H1 (cell line): ENCODE measurements at regions not wholly inside any gene's neighbourhood (a gene's known extent, or its start where the extent isn't known, plus 50 kb on each side); places are given as distances from the start of the nearest gene placed in this dataset.

Experiments used
- CTCF ChIA-PET: fragments of 300-600 bp; sonication (Branson Sonifier 250); formaldehyde crosslinking; loops from one replicate; lab custom pipeline; 2021; ENCODE audit not compliant: partially characterized antibody; lab: Charles Lee
- POLR2A ChIA-PET: fragments of 300-600 bp; sonication (Branson Sonifier 250); formaldehyde crosslinking; loops from one replicate; lab custom pipeline; 2021; ENCODE audit warnings: inconsistent platforms; ENCODE audit not compliant: partially characterized antibody; lab: Charles Lee
- DNase-seq, 2 experiments: peaks; one replicate each; pipeline versions ENCODE4 v3.0.0 to v3.0.0-alpha.2; 2010 to 2022; ENCODE audit warnings: low spot score in 2 of 2, low read depth in 1 of 2, mixed read lengths in 1 of 2
- FAIRE-seq: peaks from 2 replicates; lab custom pipeline; 2011; peaks lifted over from hg19 to GRCh38; lab: Jason Lieb, UNC
- H2AFZ ChIP-seq: 2 replicates; pipeline ENCODE4 v1.8.1; 2012; ENCODE audit warnings: low read length, inconsistent platforms
- H2AK5ac ChIP-seq: 2 replicates; pipeline ENCODE4 v1.6.1; 2013; ENCODE audit warnings: low read depth, low read length
- H2BK120ac ChIP-seq: replicated peaks from 2 replicates; pipeline ENCODE3; 2013; ENCODE audit warnings: low read depth, low read length, inconsistent platforms
- H2BK12ac ChIP-seq: 2 replicates; pipeline ENCODE4 v1.6.1; 2013; ENCODE audit warnings: low read depth, low read length
- H2BK15ac ChIP-seq: 2 replicates; pipeline ENCODE4 v1.6.1; 2013; ENCODE audit warnings: low read length
- H2BK20ac ChIP-seq: 2 replicates; pipeline ENCODE4 v1.6.1; 2013; ENCODE audit warnings: low read length
- H2BK5ac ChIP-seq: 2 replicates; pipeline ENCODE4 v1.6.1; 2013; ENCODE audit warnings: low read depth, low read length
- H3K14ac ChIP-seq: 2 replicates; pipeline ENCODE4 v1.6.1; 2013; ENCODE audit warnings: inconsistent platforms; ENCODE audit not compliant: insufficient read length
- H3K18ac ChIP-seq: 2 replicates; pipeline ENCODE4 v1.6.1; 2013; ENCODE audit warnings: low read length; ENCODE audit errors: extremely low read depth
- H3K23ac ChIP-seq: 2 replicates; pipeline ENCODE4 v1.6.1; 2013; ENCODE audit warnings: inconsistent platforms; ENCODE audit not compliant: insufficient read length
- H3K23me2 ChIP-seq: 2 replicates; pipeline ENCODE4 v1.6.1; 2013; ENCODE audit warnings: low read depth, low read length
- H3K27ac ChIP-seq: 2 replicates; pipeline ENCODE4 v1.6.1; 2011; ENCODE audit warnings: low read depth, low read length, inconsistent platforms
- H3K27me3 ChIP-seq, 4 experiments: replicated peaks in 1 of 4; 1 replicate in 1 of 4; 2 replicates in 3 of 4; pipeline versions ENCODE4 v1.6.1 to v1.8.1; 2011 to 2013; ENCODE audit warnings: low read length in 3 of 4, mild to moderate bottlenecking in 3 of 4, inconsistent platforms in 2 of 4, mixed read lengths in 2 of 4, moderate library complexity in 1 of 4; ENCODE audit not compliant: control insufficient read depth in 3 of 4, insufficient read depth in 3 of 4; ENCODE audit errors: extremely low read depth in 1 of 4
- H3K36me3 ChIP-seq, 4 experiments: 2 replicates each; pipeline versions ENCODE4 v1.6.1 to v1.8.1; 2011 to 2013; ENCODE audit warnings: mild to moderate bottlenecking in 4 of 4, low read length in 3 of 4, moderate library complexity in 2 of 4, control low read depth in 1 of 4, inconsistent platforms in 1 of 4; ENCODE audit not compliant: insufficient read depth in 4 of 4, control insufficient read depth in 2 of 4
- H3K4ac ChIP-seq: replicated peaks from 2 replicates; pipeline ENCODE3; 2013; ENCODE audit warnings: low read length, low read depth, mixed read lengths, inconsistent platforms; ENCODE audit not compliant: insufficient read length
- H3K4me1 ChIP-seq, 4 experiments: replicated peaks in 1 of 4; 1 replicate in 1 of 4; 2 replicates in 3 of 4; pipeline versions ENCODE4 v1.6.1 to v1.8.1; 2011 to 2013; ENCODE audit warnings: low read length in 3 of 4, inconsistent platforms in 2 of 4, mixed read lengths in 1 of 4; ENCODE audit not compliant: insufficient read depth in 4 of 4, control insufficient read depth in 3 of 4
- H3K4me2 ChIP-seq, 2 experiments: 2 replicates each; pipeline versions ENCODE4 v1.6.1 to v1.8.1; 2011 to 2013; ENCODE audit warnings: low read depth in 2 of 2, low read length in 2 of 2, control low read depth in 1 of 2, inconsistent platforms in 1 of 2, mild to moderate bottlenecking in 1 of 2; ENCODE audit not compliant: insufficient read depth in 1 of 2
- H3K4me3 ChIP-seq, 4 experiments: fragments of 200-600, 300-600 bp in 1 of 4; sonication (generic), shearing (Covaris generic), sonication (Bioruptor Twin) in 1 of 4; 2 replicates each; pipeline versions ENCODE4 v1.5.1 to v1.8.1; 2011 to 2016; ENCODE audit warnings: low read length in 4 of 4, low read depth in 3 of 4, control low read depth in 2 of 4, inconsistent platforms in 2 of 4, mild to moderate bottlenecking in 2 of 4, mixed read lengths in 1 of 4, moderate library complexity in 1 of 4; ENCODE audit not compliant: insufficient read depth in 2 of 4; ENCODE audit errors: extremely low read depth in 1 of 4
- H3K56ac ChIP-seq: replicated peaks from 2 replicates; pipeline ENCODE3; 2013; ENCODE audit warnings: low read depth, mild to moderate bottlenecking, mixed read lengths, low read length, inconsistent platforms; ENCODE audit not compliant: insufficient read length
- H3K79me1 ChIP-seq: 2 replicates; pipeline ENCODE4 v1.6.1; 2013; ENCODE audit warnings: low read depth, low read length, control low read depth
- H3K79me2 ChIP-seq, 2 experiments: 2 replicates each; pipeline versions ENCODE4 v1.6.1 to v1.8.1; 2012 to 2013; ENCODE audit warnings: low read length in 2 of 2, mild to moderate bottlenecking in 2 of 2, inconsistent platforms in 1 of 2; ENCODE audit not compliant: insufficient read depth in 2 of 2, control insufficient read depth in 1 of 2
- H3K9ac ChIP-seq, 4 experiments: replicated peaks in 1 of 4; 1 replicate in 1 of 4; 2 replicates in 3 of 4; pipeline versions ENCODE4 v1.6.1 to v1.8.1; 2011 to 2013; ENCODE audit warnings: low read depth in 3 of 4, low read length in 3 of 4, control low read depth in 2 of 4, mild to moderate bottlenecking in 2 of 4, moderate library complexity in 2 of 4, inconsistent platforms in 1 of 4; ENCODE audit errors: extremely low read depth in 1 of 4
- H3K9me3 ChIP-seq, 2 experiments: 2 replicates each; pipeline versions ENCODE4 v1.6.1 to v1.8.1; 2012 to 2013; ENCODE audit warnings: mild to moderate bottlenecking in 2 of 2, moderate library complexity in 2 of 2, control low read depth in 1 of 2, inconsistent platforms in 1 of 2, low read depth in 1 of 2, low read length in 1 of 2, mixed read lengths in 1 of 2; ENCODE audit not compliant: insufficient read depth in 2 of 2
- H4K20me1 ChIP-seq, 2 experiments: replicated peaks in 1 of 2; 2 replicates each; pipeline versions ENCODE3 to v1.8.1; 2011 to 2013; ENCODE audit warnings: inconsistent platforms in 2 of 2, low read length in 2 of 2, mild to moderate bottlenecking in 1 of 2; ENCODE audit not compliant: insufficient read depth in 2 of 2, control insufficient read depth in 1 of 2
- H4K5ac ChIP-seq: 2 replicates; pipeline ENCODE4 v1.6.1; 2013; ENCODE audit warnings: low read length, low read depth, mixed read lengths, inconsistent platforms; ENCODE audit not compliant: insufficient read length
- H4K8ac ChIP-seq: 2 replicates; pipeline ENCODE4 v1.8.0; 2013; ENCODE audit warnings: mild to moderate bottlenecking, moderate library complexity, low read length, inconsistent platforms; ENCODE audit not compliant: insufficient read depth; ENCODE audit errors: extremely low read depth
- H4K91ac ChIP-seq: replicated peaks from 2 replicates; pipeline ENCODE3; 2013; ENCODE audit warnings: low read length, mixed read lengths, inconsistent platforms; ENCODE audit not compliant: insufficient read length
- CHD1 ChIP-seq: IDR thresholded peaks from 2 replicates; pipeline ENCODE4 v1.6.1; 2012; ENCODE audit warnings: low read depth, low read length, improper control_type of control experiment
- CHD2 ChIP-seq: IDR thresholded peaks from 2 replicates; pipeline ENCODE4 v1.6.1; 2012; ENCODE audit warnings: low read length, improper control_type of control experiment
- CTCF ChIP-seq, 3 experiments: IDR thresholded peaks; 1 replicate in 2 of 3; 2 replicates in 1 of 3; pipeline versions ENCODE4 v1.5.1 to v1.6.1; 2011; ENCODE audit warnings: low read length in 3 of 3, mild to moderate bottlenecking in 3 of 3, inconsistent platforms in 2 of 3, low read depth in 1 of 3, moderate library complexity in 1 of 3; ENCODE audit not compliant: insufficient read depth in 1 of 3; ENCODE audit errors: control extremely low read depth in 1 of 3
- GABPA ChIP-seq: IDR thresholded peaks from 2 replicates; pipeline ENCODE4 v1.6.1; 2011; ENCODE audit warnings: mild to moderate bottlenecking, low read length, moderate library complexity, borderline replicate concordance; ENCODE audit not compliant: insufficient read depth
- KDM1A ChIP-seq: fragments of 200-600, 300-600 bp; sonication (generic); IDR thresholded peaks from 2 replicates; pipeline ENCODE4 v1.7.1; 2016; ENCODE audit warnings: mild to moderate bottlenecking, low read length, borderline replicate concordance
- NANOG ChIP-seq: IDR thresholded peaks from 2 replicates; pipeline ENCODE4 v1.6.1; 2011; ENCODE audit warnings: low read length, low read depth, mild to moderate bottlenecking, inconsistent platforms; ENCODE audit not compliant: insufficient read depth, poor library complexity, severe bottlenecking
- POLR2A ChIP-seq, 2 experiments: IDR thresholded peaks; 1 replicate in 1 of 2; 2 replicates in 1 of 2; pipeline ENCODE4 v1.6.1; 2011; ENCODE audit warnings: low read depth in 2 of 2, low read length in 2 of 2, mild to moderate bottlenecking in 2 of 2; ENCODE audit errors: control extremely low read depth in 1 of 2
- TBP ChIP-seq: IDR thresholded peaks from 2 replicates; pipeline ENCODE4 v1.6.1; 2011; ENCODE audit warnings: low read depth, low read length, improper control_type of control experiment

- Histone ChIP-seq H2AK5ac (no peak overlapping the region), H2BK15ac (no peak overlapping the region), H3K36me3 (no peaks in the 10 kb centered on the region), H4K5ac (no peak overlapping the region), H3K27ac (no peak overlapping the region), H4K8ac (no peak overlapping the region), H3K4me3 (no peak overlapping the region), H3K9ac (no peak overlapping the region), H3K14ac (no peak overlapping the region), H2AFZ (peak overlapping the region; percentile 68; the same call in 1 of the 2 replicates), H3K79me1 (no peaks in the 10 kb centered on the region), H4K20me1 (no peaks in the 10 kb centered on the region), H2BK120ac (no peak overlapping the region), H3K4me1 (no peaks in the 10 kb centered on the region), H3K4me2 (no peak overlapping the region), H4K91ac (no peak overlapping the region), H3K56ac (no peak overlapping the region), H2BK5ac (no peak overlapping the region), H3K18ac (no peak overlapping the region), H2BK12ac (no peak overlapping the region), H3K4ac (no peak overlapping the region), H3K27me3 (no peaks in the 10 kb centered on the region), H2BK20ac (no peak overlapping the region), H3K23ac (no peak overlapping the region), H3K79me2 (no peaks in the 10 kb centered on the region), H3K23me2 (no peaks in the 10 kb centered on the region), H3K9me3 (no peaks in the 10 kb centered on the region)
- DNase-seq (no peak), FAIRE-seq (no peak)
- no peak for TF ChIP-seq CHD1
- no peak for TF ChIP-seq CHD2
- no peak for TF ChIP-seq GABPA
- no peak for TF ChIP-seq KDM1A
- no peak for TF ChIP-seq NANOG
- no peak for TF ChIP-seq TBP
- no peak for TF ChIP-seq POLR2A (IDR thresholded peaks at IDR 0.05; ENCODE audit: control extremely low read depth in 1 of 2, low read depth in 2 of 2, low read length in 2 of 2)
- no peak for TF ChIP-seq CTCF (IDR thresholded peaks at IDR 0.05; ENCODE audit: control extremely low read depth in 1 of 3, insufficient read depth in 1 of 3, low read depth in 1 of 3, low read length in 3 of 3)
- POLR2A ChIA-PET = no interaction called here
- CTCF ChIA-PET = no interaction called here
These were observed 435.6 kb upstream of the REG3G start for GRCh38 chr2:78589871-78590270.
